ENCODE measurements at regions not wholly inside any gene's neighbourhood (a gene's known extent, or its start where the extent isn't known, plus 50 kb on each side); places are given as distances from the start of the nearest gene placed in this dataset.

DNA sequence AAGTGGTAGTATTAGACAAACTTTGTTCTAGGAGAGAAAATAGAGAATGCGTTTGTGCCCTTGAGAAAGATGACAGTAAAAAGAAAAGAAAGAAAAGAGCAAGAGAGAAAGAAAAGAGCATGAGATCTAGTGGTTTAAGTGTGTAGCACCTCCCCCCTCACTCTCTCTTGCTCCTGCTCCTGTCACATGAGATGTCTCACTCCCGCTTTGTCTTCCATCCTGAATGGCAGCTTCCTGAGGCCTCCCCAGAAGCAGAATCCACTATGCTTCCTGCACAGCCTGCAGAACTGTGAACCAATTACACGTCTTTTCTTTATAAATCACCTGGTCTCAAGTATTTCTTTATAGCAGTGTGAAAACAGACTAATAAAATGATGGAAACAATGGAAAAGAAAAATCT, 499.6 kb downstream of the ACTRT1 start:
- Histone ChIP-seq H3K4me1 (ENCODE audit: insufficient read depth) (no peaks in the 10 kb centered on the region), H3K27ac (no peak overlapping the region), H3K9me3 (no peaks in the 10 kb centered on the region), H3K27me3 (no peaks in the 10 kb centered on the region), H3K4me3 (no peak overlapping the region), H3K36me3 (no peaks in the 10 kb centered on the region)
- intact Hi-C loops (cut with DNase I), result no loop called here
- TF ChIP-seq CTCF (IDR thresholded peaks at IDR 0.05) (no peak), POLR2A (IDR thresholded peaks at IDR 0.05) (no peak), EP300 (IDR thresholded peaks at IDR 0.05) (no peak)
- DNase-seq, result no peak
- 45 to 59% (median 49%) methylated on average over 3 of the region's 3 CpGs for WGBS, 3 donors

- no peak for DNase-seq
- Histone ChIP-seq H3K4me1 (ENCODE audit: insufficient read depth) (no peaks in the 10 kb centered on the region), H3K4me3 (no peak overlapping the region), H3K27ac (no peak overlapping the region), H3K27me3 (no peaks in the 10 kb centered on the region), H3K9me3 (no peaks in the 10 kb centered on the region), H3K36me3 (no peaks in the 10 kb centered on the region)
- 48 to 58% (median 51%) methylated on average over 4 of the region's 4 CpGs for WGBS, 3 donors
- TF ChIP-seq EP300 (IDR thresholded peaks at IDR 0.05), result no peak
- TF ChIP-seq CTCF (IDR thresholded peaks at IDR 0.05), result no peak
- no peak for TF ChIP-seq POLR2A (IDR thresholded peaks at IDR 0.05)
- intact Hi-C loops (cut with DNase I), result no loop called here
Measured at GRCh38 chrX:127519323-127519722, 532.9 kb downstream of the ACTRT1 start.

DNA sequence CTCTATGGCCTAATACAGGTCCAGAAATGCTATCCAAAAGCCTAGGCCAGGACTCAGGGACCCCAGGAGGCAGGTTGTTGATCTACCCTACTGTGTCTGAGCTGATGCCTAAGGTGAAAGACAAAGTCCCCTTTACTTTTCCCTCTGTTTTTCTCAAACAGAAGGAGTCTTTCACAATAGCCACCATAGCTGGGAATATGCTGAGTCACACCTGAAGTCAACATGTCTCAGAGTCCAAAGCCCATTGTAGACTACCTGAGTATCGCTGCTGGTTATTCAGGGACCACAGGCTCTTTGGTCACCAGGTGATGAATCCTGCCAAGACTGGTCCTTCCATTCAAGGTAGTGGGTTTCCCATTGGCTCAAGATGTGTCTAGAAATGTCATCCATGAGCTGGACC, 562.2 kb downstream of the ACTRT1 start:
- Histone ChIP-seq H3K36me3 (no peaks in the 10 kb centered on the region), H3K4me1 (ENCODE audit: insufficient read depth) (no peaks in the 10 kb centered on the region), H3K27me3 (no peaks in the 10 kb centered on the region), H3K27ac (no peak overlapping the region), H3K4me3 (no peak overlapping the region), H3K9me3 (no peaks in the 10 kb centered on the region)
- no peak for DNase-seq
- intact Hi-C loops (cut with DNase I), result no loop called here
- 81 to 100% (median 83%) methylated on average over 1 of the region's 1 CpG for WGBS, 3 donors
- TF ChIP-seq CTCF (IDR thresholded peaks at IDR 0.05) (no peak), EP300 (IDR thresholded peaks at IDR 0.05) (no peak), POLR2A (IDR thresholded peaks at IDR 0.05) (no peak)

DNA sequence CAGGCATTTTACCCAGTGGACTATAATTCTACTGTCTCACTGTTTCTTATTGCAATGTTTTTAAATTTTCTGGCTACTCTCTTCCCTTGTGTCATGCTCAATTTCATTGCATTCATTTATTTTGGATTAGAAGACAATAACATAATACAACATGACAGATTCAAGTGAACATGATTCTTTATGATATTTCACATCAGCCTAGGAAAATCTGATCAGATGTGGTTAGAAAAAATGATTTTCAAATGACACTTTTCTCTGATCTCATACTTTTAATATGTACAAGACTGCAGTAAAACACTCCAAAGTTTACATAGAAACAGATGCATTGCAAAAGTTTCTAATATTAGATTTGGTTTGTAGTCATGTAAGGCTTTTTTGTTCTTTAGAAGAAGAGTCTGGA, 586.0 kb downstream of the ACTRT1 start:
- intact Hi-C loops (cut with DNase I), result no loop called here
- no peak overlapping the region for H3K27ac ChIP-seq
- no peaks in the 10 kb centered on the region for H3K9me3 ChIP-seq
- TF ChIP-seq POLR2A (IDR thresholded peaks at IDR 0.05), result no peak
- no peak for TF ChIP-seq EP300 (IDR thresholded peaks at IDR 0.05)
- no peaks in the 10 kb centered on the region for H3K27me3 ChIP-seq
- H3K4me3 ChIP-seq, result no peak overlapping the region
- H3K36me3 ChIP-seq, result no peaks in the 10 kb centered on the region
- H3K4me1 ChIP-seq (ENCODE audit: insufficient read depth), result no peaks in the 10 kb centered on the region
- no peak for DNase-seq

- H3K9me3 ChIP-seq, result no peaks in the 10 kb centered on the region
- no peaks in the 10 kb centered on the region for H3K4me1 ChIP-seq (ENCODE audit: insufficient read depth)
- TF ChIP-seq POLR2A (IDR thresholded peaks at IDR 0.05) (no peak), CTCF (IDR thresholded peaks at IDR 0.05) (no peak), EP300 (IDR thresholded peaks at IDR 0.05) (no peak)
- intact Hi-C loops (cut with DNase I), result no loop called here
- no peaks in the 10 kb centered on the region for H3K27me3 ChIP-seq
- H3K36me3 ChIP-seq, result no peaks in the 10 kb centered on the region
- DNase-seq, result no peak
- no peak overlapping the region for H3K27ac ChIP-seq
- WGBS, 3 donors, result 43 to 47% (median 44%) methylated on average over 4 of the region's 4 CpGs
- H3K4me3 ChIP-seq, result no peak overlapping the region
Measured at GRCh38 chrX:127459790-127460189, 592.4 kb downstream of the ACTRT1 start.

Data from ovary (tissue), 7 donors.